GM19452 (cell line): ENCODE measurements at regions not wholly inside any gene's neighbourhood (a gene's known extent, or its start where the extent isn't known, plus 50 kb on each side); places are given as distances from the start of the nearest gene placed in this dataset.
"Not testable (repeated sequence)": the region's sequence is repeated elsewhere in the genome, so short reads cannot be mapped to it uniquely, and the experiment has no call there.

ENCODE experiments used
- ATAC-seq: cut with Tn5 transposase; IDR thresholded peaks from one replicate; pipeline ENCODE4 v1.9.1; 2021; ENCODE audit not compliant: unreplicated experiment

DNA sequence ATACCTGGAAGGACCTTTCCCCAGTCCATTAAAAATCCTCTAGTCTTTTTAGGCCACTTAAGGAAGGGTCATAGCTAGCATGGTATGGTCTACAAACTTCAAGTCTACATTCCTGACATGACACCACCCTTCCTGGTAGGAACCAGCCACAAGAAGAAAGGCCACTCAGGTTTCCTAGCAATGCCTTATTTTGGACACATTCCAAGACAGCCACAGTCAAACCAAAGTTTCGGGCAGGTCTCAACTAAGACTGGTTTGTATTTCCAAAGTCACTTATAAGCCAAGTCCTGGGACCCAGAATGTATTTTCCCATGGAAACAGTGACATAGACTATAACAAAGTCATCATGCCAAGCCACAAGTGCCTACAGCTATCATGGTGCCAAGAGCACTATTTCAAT is 50.6 kb upstream of the SLC44A3 start:
- ATAC-seq: no peak

DNA sequence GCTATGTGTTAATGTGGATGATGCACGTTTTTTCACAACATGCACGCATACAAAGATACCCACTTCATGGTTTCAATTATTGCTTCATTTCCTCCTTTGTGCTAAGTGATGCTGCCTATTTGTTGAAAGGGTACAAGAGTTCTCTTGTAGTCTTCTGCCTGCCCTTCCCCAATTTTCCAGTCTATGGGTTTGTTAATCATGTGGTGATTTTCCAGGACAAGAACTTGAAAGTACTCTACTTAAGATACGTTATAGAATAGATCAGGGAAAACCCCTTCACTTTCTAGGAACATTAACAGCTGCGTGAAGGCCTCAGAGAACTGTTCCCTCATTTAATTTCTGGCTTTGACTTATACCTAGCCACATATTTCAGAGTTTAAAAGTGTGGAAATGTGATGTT is 52.1 kb upstream of the SLC44A3 start:
- ATAC-seq: no peak

- no peak for ATAC-seq
Observed at GRCh38 chr1:94765958-94766357, 54.2 kb upstream of the SLC44A3 start.

DNA sequence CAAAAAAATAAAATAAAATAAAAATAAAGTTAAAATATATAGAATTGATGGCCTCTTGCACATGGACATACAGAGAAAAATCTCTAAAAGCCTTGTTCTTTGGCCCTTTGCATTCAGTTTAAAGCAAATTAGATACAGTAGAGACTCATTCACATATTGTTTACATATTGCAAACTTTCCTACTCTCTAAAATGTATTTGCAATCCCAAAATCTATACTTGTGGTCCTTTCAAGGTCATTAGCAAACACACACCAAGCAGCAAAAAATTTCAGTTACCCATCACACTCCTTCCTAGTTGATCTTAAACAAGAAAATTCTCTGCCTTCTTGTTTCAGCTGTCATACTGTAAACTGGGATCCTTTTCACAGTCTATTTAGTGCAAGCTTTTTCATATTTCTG is 61.0 kb upstream of the SLC44A3 start:
- ATAC-seq: no peak

- no peak for ATAC-seq
Observed at GRCh38 chr1:94757931-94758330, 62.2 kb upstream of the SLC44A3 start.

- no peak for ATAC-seq
Observed at GRCh38 chr1:94755675-94756074, 64.5 kb upstream of the SLC44A3 start.

DNA sequence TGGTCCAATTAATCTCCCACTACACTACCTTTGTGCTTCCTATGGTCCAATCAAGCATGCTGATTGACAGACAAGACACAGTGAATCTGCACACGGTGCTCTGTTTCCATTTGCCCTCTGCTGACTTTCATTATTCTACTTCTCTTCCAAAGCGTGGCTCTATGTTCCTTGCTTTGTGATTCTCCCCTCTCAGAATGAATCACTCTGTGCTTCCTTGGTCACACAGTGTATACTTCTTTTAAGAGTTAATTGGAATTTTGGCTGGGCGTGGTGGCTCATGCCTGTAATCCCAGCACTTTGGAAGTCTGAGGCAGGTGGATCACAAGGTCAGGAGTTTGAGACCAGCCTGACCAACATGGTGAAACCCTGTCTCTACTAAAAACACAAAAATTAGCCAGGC is 65.1 kb upstream of the SLC44A3 start:
- not testable (repeated sequence) for ATAC-seq

DNA sequence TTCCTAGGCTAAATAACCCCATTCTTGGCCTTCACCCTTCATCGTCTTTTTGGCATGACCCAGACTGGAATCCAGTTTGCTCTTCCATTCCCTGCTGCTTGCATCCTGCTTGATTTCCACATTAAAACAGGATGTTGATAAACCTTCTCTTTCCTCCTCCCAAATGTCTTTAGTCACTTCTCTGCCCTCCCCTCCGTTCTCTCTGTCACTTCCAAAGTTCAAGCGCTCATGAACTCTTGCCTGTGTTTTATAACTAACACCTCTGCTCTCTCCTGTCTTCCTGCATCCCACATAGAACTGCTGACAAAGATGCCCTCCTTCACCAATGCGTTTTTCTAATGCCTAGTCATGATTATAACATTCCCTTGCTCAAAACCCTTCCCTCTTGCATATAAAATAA is 65.6 kb upstream of the SLC44A3 start:
- ATAC-seq: no peak

DNA sequence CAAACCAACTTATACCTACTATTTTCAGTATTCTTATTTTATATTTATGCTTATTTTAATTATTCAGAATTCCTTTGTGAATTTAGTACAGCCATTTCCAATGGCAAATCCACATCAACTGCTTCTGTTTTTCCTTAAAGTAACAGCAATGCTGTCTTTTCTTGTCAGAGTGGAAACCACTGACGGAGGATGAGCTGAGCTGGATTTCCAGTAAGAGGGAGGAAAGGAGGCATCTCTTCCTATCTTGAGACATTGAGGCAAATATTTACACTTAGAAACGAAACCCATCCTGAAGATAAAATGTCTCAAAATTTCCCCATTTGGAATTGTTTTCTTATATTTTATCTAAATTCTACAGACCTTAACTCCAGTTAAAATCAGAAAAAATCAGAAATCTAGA is 66.1 kb upstream of the SLC44A3 start:
- ATAC-seq: no peak

DNA sequence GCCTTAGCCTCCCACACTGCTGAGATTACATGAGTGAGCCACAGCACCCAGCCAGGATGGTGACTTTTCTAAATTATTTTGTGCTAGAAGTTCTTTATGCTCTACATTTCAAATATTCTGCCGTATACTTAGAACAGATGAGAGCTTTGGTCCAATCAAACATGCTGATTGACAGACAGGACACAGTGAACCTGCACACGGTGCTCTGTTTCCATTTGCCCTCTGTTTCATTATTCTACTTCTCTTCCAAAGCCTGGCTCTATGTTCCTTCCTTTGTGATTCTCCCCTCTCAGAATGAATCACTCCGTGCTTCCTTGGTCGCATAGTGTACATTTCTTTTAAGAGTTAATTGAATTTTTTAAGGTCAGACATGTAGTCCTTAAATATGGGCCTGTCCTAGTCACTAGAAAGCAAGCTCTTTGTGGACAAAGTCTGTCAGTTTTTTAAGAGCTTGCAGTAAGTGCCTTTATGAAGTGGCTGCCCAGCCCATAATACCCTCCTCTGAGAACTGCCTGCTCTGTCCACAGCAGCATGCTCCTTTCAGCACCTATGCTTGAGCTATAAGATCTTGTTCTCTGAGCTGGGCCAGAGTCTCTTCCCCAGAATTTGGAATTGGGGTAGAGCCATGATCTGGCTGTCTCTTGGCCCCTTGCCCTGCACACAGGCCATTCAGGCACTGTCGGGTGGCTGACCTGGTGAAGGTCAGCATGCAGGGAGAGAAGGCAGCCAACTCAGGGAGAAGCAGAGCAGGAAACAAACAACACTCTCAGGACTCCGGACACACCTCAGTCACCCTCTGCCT is 66.8 kb upstream of the SLC44A3 start:
- ATAC-seq: no peak

- ATAC-seq: not testable (repeated sequence)
Observed at GRCh38 chr1:94751483-94751882, 68.7 kb upstream of the SLC44A3 start.

DNA sequence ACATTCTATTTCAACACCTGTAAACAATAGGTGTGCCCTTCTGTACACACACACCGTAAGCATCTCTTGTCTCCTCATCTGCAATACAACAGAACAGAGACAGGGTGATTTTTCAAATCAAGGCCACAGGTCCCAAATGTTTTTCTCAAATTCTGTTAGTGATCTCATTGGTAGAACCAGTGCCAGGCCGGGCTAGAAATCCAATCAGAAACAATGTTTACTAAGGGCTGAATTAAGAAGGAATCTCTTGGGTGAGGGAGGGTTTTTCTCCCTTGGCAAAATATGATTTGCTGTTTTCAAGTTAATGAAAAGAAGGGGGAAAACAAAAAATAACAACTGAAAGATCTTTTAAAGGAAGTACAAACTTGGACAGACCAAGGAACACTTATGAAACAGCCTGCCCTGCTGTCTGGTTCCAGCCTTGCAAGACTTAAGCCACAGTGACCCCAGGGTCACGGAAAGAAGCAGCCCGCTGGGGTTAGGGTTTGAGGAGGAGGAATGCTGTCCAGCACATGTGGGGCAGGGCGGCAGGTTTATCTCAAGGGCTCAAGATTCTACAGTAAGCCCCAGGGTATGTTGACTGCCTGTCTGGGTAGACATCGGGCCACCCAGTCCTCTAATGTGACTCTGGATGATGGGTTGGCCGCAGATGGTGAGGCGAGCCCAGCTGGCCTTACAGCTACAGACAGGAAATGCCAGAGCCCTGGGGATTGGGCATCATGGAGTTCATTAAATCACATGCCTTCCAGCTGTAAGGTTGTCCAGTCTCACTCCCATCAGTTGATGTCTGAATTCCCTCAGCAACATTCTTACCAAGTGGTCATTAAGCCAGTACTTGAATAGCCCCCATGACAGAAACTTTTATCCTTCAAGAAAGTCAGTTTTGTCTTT is 73.3 kb upstream of the SLC44A3 start:
- ATAC-seq: no peak

DNA sequence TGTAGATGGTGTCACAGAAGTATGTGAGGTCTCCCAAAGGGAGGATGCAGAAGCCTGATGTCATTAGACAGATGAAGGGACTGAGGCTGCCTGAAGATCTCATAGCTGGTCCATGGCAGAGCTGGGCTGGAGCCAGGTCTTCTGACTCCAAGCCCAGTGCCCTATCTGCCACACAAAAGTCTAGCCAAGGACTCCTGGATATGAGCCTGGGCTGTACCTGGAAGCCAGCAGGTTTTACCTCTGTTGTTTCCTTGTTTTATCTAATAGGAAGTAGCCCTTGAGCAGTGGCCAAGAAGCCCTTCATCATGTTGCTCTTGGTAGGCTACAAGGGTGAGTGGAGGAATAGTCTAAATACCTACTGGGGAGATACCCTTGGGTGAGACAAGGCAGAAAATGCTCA is 74.4 kb upstream of the SLC44A3 start:
- no peak for ATAC-seq

- no peak for ATAC-seq
Observed at GRCh38 chr1:94743862-94744261, 76.3 kb upstream of the SLC44A3 start.

GRCh38 chr1:94741996-94742395 is 78.2 kb upstream of the SLC44A3 start:
- no peak for ATAC-seq

DNA sequence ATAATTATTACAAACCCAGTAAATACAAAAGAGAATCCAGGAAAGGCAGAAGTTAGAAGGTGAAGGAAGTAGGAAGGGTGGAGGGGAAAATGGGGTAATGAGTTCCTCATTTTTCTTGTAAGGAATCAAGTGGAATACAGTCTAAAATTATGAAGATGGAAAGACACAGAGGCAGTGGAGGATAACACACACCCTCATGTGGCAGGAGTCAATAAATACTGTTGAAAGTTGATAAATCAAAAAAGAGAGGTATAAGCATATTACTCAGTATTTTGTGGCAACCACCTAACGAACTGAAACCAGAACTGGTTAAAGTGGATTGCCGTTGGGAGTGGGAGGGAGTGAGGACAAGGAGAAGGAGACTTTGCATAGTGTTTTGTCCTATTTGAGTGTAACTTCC is 78.6 kb upstream of the SLC44A3 start:
- no peak for ATAC-seq

GRCh38 chr1:94739521-94740061 is 80.6 kb upstream of the SLC44A3 start:
- no peak for ATAC-seq

GRCh38 chr1:94738371-94738770 is 81.8 kb upstream of the SLC44A3 start:
- no peak for ATAC-seq

- ATAC-seq: no peak
Observed at GRCh38 chr1:94737124-94737998, 82.8 kb upstream of the SLC44A3 start.

DNA sequence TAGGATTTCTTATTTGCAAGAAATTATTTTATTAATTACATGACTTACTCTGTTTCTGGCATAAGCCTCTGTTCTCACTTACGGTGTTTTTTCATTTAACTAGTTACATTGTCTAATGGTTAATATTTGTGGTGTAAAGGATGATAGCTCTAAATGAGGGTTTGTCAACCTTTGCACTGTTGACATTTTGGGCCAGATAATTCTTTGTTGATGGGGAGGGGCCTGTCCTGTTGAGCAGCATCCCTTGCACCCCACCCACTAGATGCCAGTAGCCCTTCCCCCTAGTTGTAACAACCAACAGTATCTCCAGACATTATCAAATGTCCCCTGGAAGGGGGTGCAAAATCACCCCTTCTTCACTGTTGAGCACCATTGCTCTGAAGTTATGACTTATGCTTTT is 83.6 kb upstream of the SLC44A3 start:
- ATAC-seq: no peak

DNA sequence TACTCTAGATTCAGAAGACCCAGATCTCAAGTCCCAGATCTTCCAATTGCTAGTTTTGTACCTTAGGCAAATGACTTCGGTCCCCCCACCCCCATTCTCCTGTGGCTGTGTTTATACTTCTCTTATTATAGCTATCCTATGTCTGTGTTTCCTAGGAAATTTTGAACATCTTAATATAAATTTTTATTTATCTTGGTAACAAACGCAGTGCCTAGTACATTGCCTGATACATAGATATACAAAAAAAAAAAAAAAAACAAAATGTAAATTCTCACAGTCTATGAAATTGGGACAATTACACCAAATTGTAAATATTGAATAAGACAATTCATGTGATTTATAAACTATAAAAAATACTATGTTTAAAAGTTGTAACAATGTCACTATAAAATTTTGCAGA is 84.1 kb upstream of the SLC44A3 start:
- ATAC-seq: no peak
